Liver (tissue), 8 donors: ENCODE measurements at regions not wholly inside any gene's neighbourhood (a gene's known extent, or its start where the extent isn't known, plus 50 kb on each side); places are given as distances from the start of the nearest gene placed in this dataset.

Experiments used
- DNase-seq: peaks from one replicate; pipeline ENCODE4 v3.0.0-alpha.2; 2017; ENCODE audit warnings: low spot score
- H3K27ac ChIP-seq, 2 donors: one replicate each; pipeline ENCODE4 v1.7.0; 2013; ENCODE audit warnings: inconsistent platforms in 2 of 2, low read length in 2 of 2, control low read depth in 1 of 2, low read depth in 1 of 2, mild to moderate bottlenecking in 1 of 2
- H3K27me3 ChIP-seq, 4 donors: one replicate each; pipeline versions ENCODE4 v1.6.1 to v1.7.0; 2013; ENCODE audit warnings: low read length in 3 of 4, inconsistent platforms in 1 of 4, mild to moderate bottlenecking in 1 of 4, moderate library complexity in 1 of 4; ENCODE audit not compliant: control insufficient read depth in 4 of 4, insufficient read depth in 4 of 4
- H3K36me3 ChIP-seq, 4 donors: one replicate each; pipeline versions ENCODE4 v1.6.1 to v1.7.0; 2013; ENCODE audit warnings: low read length in 3 of 4, mild to moderate bottlenecking in 3 of 4, low read depth in 1 of 4, moderate library complexity in 1 of 4; ENCODE audit not compliant: control insufficient read depth in 4 of 4, insufficient read depth in 3 of 4
- H3K4me1 ChIP-seq, 4 donors: one replicate each; pipeline versions ENCODE4 v1.6.1 to v1.7.0; 2013; ENCODE audit warnings: low read length in 3 of 4, mild to moderate bottlenecking in 3 of 4, moderate library complexity in 1 of 4; ENCODE audit not compliant: control insufficient read depth in 4 of 4, insufficient read depth in 4 of 4
- H3K4me3 ChIP-seq, 3 donors: one replicate each; pipeline versions ENCODE4 v1.6.1 to v1.7.0; 2013; ENCODE audit warnings: low read length in 3 of 3, control low read depth in 1 of 3, low read depth in 1 of 3, mild to moderate bottlenecking in 1 of 3
- H3K9ac ChIP-seq, 2 donors: one replicate each; pipeline ENCODE4 v1.7.0; 2013; ENCODE audit warnings: low read length in 2 of 2, mild to moderate bottlenecking in 2 of 2, moderate library complexity in 2 of 2, control low read depth in 1 of 2, low read depth in 1 of 2
- H3K9me3 ChIP-seq, 4 donors: one replicate each; pipeline versions ENCODE4 v1.6.1 to v1.7.0; 2013; ENCODE audit warnings: low read length in 3 of 4; ENCODE audit not compliant: control insufficient read depth in 4 of 4
- ATF3 ChIP-seq: IDR thresholded peaks from 2 replicates; pipeline ENCODE4 v1.6.1; 2016; ENCODE audit warnings: antibody characterized with exemption
- CTCF ChIP-seq: fragments of 150-350 bp; IDR thresholded peaks from 2 replicates; pipeline ENCODE4 v1.5.1; 2017; ENCODE audit warnings: improper control_type of control experiment, low read depth, low read length; ENCODE audit not compliant: missing input control
- EGR1 ChIP-seq, 2 donors: IDR thresholded peaks; 2 replicates each; pipeline ENCODE4 v1.6.1; 2016 to 2018; ENCODE audit warnings: antibody characterized with exemption in 2 of 2, low read depth in 2 of 2
- FOXA1 ChIP-seq: IDR thresholded peaks from 2 replicates; pipeline ENCODE4 v1.6.1; 2016; ENCODE audit warnings: antibody characterized with exemption
- GABPA ChIP-seq, 2 donors: IDR thresholded peaks in 1 of 2; conservative IDR thresholded peaks in 1 of 2; 2 replicates each; pipeline ENCODE4 v1.6.1; 2016; ENCODE audit warnings: antibody characterized with exemption in 2 of 2, mild to moderate bottlenecking in 1 of 2, moderate library complexity in 1 of 2
- HNF4A ChIP-seq, 2 donors: conservative IDR thresholded peaks; 2 replicates each; pipeline ENCODE4 v1.6.1; 2016; ENCODE audit warnings: antibody characterized with exemption in 2 of 2, mild to moderate bottlenecking in 2 of 2
- JUND ChIP-seq, 2 donors: IDR thresholded peaks; 2 replicates each; pipeline ENCODE4 v1.6.1; 2016; ENCODE audit warnings: antibody characterized with exemption in 2 of 2
- MAX ChIP-seq: IDR thresholded peaks from 2 replicates; pipeline ENCODE4 v1.6.1; 2016; ENCODE audit warnings: antibody characterized with exemption
- RAD21 ChIP-seq, 2 donors: IDR thresholded peaks; 2 replicates each; pipeline ENCODE4 v1.6.1; 2016; ENCODE audit warnings: antibody characterized with exemption in 2 of 2, mild to moderate bottlenecking in 2 of 2
- SP1 ChIP-seq: IDR thresholded peaks from 2 replicates; pipeline ENCODE4 v1.6.1; 2018; ENCODE audit warnings: antibody characterized with exemption, mild to moderate bottlenecking
- TAF1 ChIP-seq: conservative IDR thresholded peaks from 2 replicates; pipeline ENCODE4 v1.6.1; 2016; ENCODE audit warnings: antibody characterized with exemption, mild to moderate bottlenecking
- YY1 ChIP-seq: IDR thresholded peaks from 2 replicates; pipeline ENCODE4 v1.6.1; 2016; ENCODE audit warnings: antibody characterized with exemption, mild to moderate bottlenecking
- ZBTB33 ChIP-seq: IDR thresholded peaks from 2 replicates; pipeline ENCODE4 v1.6.1; 2016; ENCODE audit warnings: antibody characterized with exemption
- WGBS: extraction: QIAGEN DNeasy Blood & Tissue Kit; methylation state at CpG from one replicate; pipeline ENCODE4 v1.1.7; 2013; 5-methylcytosine and 5-hydroxymethylcytosine counted together
- donor health status: healthy.
- donor health status: healthy.
- donor health status: healthy.
- donor health status: healthy.
- donor health status: healthy.

- TF ChIP-seq MAX = peak; percentile 90
Measured at GRCh38 chr6:168200571-168201134, 118.9 kb downstream of the DACT2 start (continued).

GRCh38 chr6:168198302-168199180, 119.5 kb upstream of the FRMD1 start:
- Histone ChIP-seq H3K36me3 (no peaks in the 10 kb centered on the region), H3K4me1 (peaks cover 8 to 44% (median 27%) of the 10 kb centered on the region in 4 donors), H3K27ac (peak overlapping the region; percentile 22 to 48), H3K27me3 (no peaks in the 10 kb centered on the region), H3K9ac (no peak overlapping the region), H3K9me3 (no peaks in the 10 kb centered on the region), H3K4me3 (peak overlapping the region in 1 of 3 donors; percentile 25)
- TF ChIP-seq SP1 (no peak), RAD21 (IDR thresholded peaks at IDR 0.05) (no peak), GABPA (IDR thresholded peaks at IDR 0.05 in 1 of 2, conservative IDR thresholded peaks at IDR 0.05 in 1 of 2) (no peak), EGR1 (IDR thresholded peaks at IDR 0.05; ENCODE audit: low read depth in 2 of 2) (no peak), ZBTB33 (no peak), TAF1 (no peak), JUND (IDR thresholded peaks at IDR 0.05) (no peak), FOXA1 (no peak)
- WGBS = 90% methylated on average over 21 of the region's 21 CpGs
- DNase-seq = no peak

- 96% methylated on average over 10 of the region's 10 CpGs for WGBS
- TF ChIP-seq YY1 (no peak), RAD21 (IDR thresholded peaks at IDR 0.05) (no peak), TAF1 (no peak), JUND (IDR thresholded peaks at IDR 0.05) (no peak), ZBTB33 (no peak), GABPA (IDR thresholded peaks at IDR 0.05 in 1 of 2, conservative IDR thresholded peaks at IDR 0.05 in 1 of 2) (no peak), HNF4A (conservative IDR thresholded peaks at IDR 0.05) (no peak), ATF3 (no peak), CTCF (no peak)
- DNase-seq = peak; percentile 23
- no peaks in the 10 kb centered on the region for H3K27me3 ChIP-seq
- peaks cover 8 to 44% (median 27%) of the 10 kb centered on the region in 4 donors for H3K4me1 ChIP-seq
- no peaks in the 10 kb centered on the region for H3K9me3 ChIP-seq
- no peaks in the 10 kb centered on the region for H3K36me3 ChIP-seq
- H3K4me3 ChIP-seq = peak overlapping the region in 2 of 3 donors; percentile 24 to 25
- no peak overlapping the region for H3K9ac ChIP-seq
- H3K27ac ChIP-seq = peak overlapping the region in 1 of 2 donors; percentile 89
Measured at GRCh38 chr6:168197636-168198301, 118.8 kb upstream of the FRMD1 start.
